Caki2 (cell line): ENCODE measurements at regions not wholly inside any gene's neighbourhood (a gene's known extent, or its start where the extent isn't known, plus 50 kb on each side); places are given as distances from the start of the nearest gene placed in this dataset.
"Not testable (repeated sequence)": the region's sequence is repeated elsewhere in the genome, so short reads cannot be mapped to it uniquely, and the experiment has no call there.

Experiments used
- DNase-seq: peaks from one replicate; pipeline ENCODE4 v3.0.0-alpha.2; 2015; ENCODE audit warnings: low read depth
- in situ Hi-C: cut with HindIII; loops from 2 replicates; pipeline ENCODE4 v1.10.0; 2016; ENCODE audit warnings: low sequenced_read_pairs, low pct_unique_long_range_greater_than_20kb, mixed read lengths

DNA sequence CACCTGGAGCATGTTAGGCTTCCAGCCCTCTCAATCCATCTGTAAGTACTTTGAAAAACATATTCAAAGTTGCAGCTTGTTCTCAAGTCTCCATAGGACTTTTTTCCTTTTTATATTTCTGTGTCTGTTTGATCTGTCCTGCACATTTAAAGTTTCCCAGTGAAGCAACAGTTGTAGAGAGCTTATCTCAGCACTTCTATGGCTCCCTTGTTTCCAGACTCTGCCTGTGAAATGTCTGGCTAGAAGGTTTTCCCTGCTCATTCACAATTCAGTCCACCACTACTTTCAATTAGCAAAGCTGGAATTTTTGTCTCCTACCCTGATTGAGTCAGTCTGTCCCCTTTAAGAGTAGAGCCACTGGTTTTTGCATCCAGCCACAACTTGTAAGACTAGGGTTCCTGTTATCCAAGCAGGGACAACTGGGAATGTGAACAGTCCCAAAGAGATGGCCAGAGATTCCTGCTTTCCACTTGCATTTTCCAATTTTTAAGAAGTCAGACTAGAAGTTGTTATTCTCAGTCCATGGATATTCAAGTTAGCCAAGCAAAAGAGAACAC lies 116.1 kb downstream of the GASK1B start:
- DNase-seq: no peak
- in situ Hi-C loops: no loop called here

DNA sequence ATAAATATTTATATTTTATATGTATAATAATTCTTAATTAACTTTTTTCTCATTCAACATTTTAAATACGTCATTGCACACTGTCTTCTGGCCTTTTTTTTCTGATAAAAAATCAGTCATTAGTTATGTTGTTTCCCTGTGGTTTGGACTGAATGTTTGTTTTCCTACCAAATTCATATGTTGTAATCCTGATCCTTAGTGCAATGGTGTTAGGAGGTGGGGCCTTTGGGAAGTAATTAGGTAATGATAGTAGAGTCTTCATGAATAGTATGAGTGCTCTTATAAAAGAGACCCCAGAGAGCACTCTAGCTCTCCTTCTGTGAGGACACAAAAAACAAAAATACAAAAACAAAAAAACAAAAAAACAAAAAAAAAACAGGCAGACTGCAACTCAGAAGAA lies 117.2 kb downstream of the GASK1B start:
- no peak for DNase-seq
- in situ Hi-C loops: no loop called here

DNA sequence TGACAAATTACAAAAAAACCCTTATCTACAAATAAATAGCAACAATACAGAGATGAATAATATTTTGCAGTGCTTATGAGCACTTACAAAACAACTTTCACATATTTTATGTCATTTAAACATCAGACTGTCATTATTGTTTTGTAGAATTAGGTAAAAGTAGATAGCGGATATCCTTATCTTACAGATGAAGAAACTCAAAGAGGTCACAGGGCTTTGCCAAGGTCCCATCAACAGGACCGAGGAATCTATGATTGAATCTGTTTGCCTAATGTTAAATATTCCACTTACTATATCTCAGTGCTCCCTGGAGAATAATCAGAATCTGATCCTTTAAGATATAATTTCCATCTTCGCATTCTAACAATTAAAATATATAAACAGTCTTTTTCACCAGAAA lies 119.0 kb downstream of the GASK1B start:
- in situ Hi-C loops: no loop called here
- no peak for DNase-seq

- no peak for DNase-seq
- in situ Hi-C loops: no loop called here
Measured at GRCh38 chr4:158053086-158053485, 119.7 kb downstream of the GASK1B start.

- DNase-seq: no peak
- in situ Hi-C loops: no loop called here
Measured at GRCh38 chr4:158051401-158052235, 121.2 kb downstream of the GASK1B start.

GRCh38 chr4:158050942-158051341 lies 121.9 kb downstream of the GASK1B start:
- no peak for DNase-seq
- in situ Hi-C loops: no loop called here

GRCh38 chr4:158046345-158046744 lies 126.5 kb downstream of the GASK1B start:
- in situ Hi-C loops: no loop called here
- DNase-seq: no peak

GRCh38 chr4:158043971-158044618 lies 128.7 kb downstream of the GASK1B start:
- in situ Hi-C loops: no loop called here
- DNase-seq: no peak

- in situ Hi-C loops: no loop called here
- peak; percentile 47 for DNase-seq
Measured at GRCh38 chr4:158042591-158043030, 130.2 kb downstream of the GASK1B start.

DNA sequence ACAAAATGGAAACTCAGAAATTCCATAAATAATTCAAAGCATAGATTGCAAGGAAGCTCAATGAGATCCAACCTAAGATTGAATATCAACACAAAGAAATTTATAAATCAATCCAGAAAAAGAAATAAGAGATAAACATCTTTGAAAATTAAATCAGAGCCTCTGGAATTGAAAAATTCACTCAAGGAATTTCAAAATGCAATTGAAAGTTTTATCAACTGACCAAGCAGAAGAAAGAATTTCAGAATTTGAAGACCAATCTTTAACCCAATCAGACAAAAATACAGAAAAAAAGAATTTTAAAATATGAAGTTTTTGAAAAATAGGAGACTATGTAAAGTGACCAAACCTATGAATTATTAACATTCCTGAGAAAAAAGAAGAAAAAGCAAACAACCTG lies 134.1 kb downstream of the GASK1B start:
- no peak for DNase-seq
- in situ Hi-C loops: no loop called here

GRCh38 chr4:158036998-158037397 lies 135.8 kb downstream of the GASK1B start:
- in situ Hi-C loops: no loop called here
- DNase-seq: no peak

DNA sequence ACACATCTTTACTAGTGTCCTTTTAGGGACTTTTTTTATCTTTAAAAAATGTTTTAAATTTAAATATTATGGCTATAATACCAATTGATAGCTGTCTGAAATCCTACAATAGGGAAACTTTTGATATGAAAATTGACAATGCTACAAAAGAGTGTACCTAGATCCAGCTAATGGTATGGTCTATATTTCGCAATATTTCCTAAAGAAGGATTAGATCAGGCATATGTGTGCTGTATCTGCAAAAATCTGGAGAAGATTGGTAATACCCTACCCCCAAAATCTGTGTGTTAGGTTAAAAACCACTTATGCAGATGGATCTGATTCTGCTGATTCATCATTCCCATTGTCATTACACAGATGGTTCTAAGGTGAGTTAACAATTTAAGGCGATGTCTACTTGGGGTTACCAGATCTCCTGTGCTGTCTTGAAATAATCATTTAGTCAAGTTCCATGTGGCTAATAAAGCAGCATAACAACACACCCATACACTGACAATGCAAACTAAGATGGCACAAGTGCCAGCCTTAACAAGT lies 137.1 kb downstream of the GASK1B start:
- in situ Hi-C loops: no loop called here
- DNase-seq: no peak

DNA sequence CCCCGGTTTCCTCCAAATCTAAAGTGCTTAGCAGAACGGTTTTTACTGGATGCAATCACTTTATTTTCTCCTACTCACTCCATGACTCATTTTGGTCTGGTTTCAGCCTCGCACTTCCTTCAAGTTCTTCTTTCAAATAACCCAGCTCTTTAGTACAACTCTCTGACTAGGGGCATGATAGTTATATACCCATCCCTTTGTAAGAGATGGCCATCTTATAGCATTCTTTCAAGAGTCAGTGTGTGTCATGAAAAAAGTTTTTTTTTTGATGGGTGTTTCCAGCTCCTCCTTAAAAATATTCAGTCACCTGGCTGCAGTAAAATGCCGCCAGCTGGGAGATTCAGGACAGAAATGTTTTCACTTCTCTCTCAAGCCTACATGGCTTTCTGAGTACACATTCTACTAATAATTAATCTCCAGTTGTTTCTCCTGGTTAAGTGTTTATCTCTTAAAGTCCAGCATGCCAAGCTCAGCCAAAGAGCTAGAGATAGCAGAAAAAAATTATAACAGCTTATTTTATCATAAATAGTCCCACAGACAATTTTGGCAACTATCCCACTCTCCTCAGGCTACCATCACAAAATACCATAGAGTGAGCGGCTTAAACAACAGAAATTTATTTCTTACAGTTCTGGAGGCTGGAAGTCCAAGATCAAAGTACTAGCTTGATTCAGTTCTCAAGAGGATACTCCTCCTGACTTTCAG lies 139.3 kb downstream of the GASK1B start:
- in situ Hi-C loops: no loop called here
- DNase-seq: peak; percentile 86

DNA sequence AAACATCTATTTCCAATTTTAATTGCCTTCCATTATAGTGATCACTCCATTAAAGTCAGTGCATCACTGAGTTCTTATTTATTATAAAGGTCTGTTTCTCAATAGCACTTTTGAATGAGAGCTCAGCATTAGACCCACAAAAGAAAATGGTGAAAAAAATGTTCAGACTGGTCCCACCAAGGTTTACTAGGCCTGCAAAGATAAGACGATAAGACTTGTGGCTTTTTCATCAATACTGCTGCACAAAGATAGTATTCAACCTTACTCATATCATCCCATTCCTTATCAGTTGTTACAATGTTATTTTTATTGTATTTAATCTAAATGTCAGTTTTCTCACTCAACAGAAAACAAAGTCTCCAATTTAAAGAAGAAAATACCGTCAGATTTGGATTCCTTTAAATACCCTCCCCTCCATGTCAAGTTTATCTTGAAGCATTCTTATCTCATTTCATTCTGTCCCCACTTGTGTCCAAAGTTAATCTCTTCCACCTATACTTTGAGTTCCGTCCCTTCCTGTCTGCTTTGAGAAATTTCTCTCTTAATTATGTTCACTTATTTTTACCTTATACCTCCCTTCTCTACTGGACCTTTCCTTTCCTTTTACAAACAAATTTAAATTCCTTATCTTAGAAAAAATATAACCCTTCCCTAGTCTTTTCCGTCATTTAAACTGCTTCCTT lies 140.0 kb downstream of the GASK1B start:
- in situ Hi-C loops: no loop called here
- no peak for DNase-seq

DNA sequence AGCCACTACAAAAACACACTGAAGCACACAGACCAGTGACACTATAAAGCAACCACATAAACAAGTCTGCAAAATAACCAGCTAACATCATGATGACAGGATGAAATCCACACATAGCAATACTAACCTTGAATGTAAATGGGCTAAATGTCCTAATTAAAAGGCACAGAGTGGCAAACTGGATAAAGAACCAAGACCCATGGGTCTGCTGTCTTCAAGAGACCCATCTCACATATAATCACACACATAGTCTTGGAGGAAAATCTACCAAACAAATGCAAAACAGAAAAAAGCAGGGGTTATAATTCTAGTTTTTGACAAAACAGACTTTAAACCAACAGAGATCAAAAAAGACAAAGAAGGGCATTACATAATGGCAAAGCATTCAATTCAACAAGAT lies 144.4 kb downstream of the GASK1B start:
- in situ Hi-C loops, DNase-seq: not testable (repeated sequence)

GRCh38 chr4:158025131-158025530 lies 147.7 kb downstream of the GASK1B start:
- in situ Hi-C loops: no loop called here
- peak; percentile 58 for DNase-seq

GRCh38 chr4:158020734-158021346 lies 152.0 kb downstream of the GASK1B start:
- in situ Hi-C loops: loop anchor here (25.0 kb wide), 1 partner anchor 141 kb away; the partner anchor contains the start of gene GASK1B
- peak; percentile 73 for DNase-seq

DNA sequence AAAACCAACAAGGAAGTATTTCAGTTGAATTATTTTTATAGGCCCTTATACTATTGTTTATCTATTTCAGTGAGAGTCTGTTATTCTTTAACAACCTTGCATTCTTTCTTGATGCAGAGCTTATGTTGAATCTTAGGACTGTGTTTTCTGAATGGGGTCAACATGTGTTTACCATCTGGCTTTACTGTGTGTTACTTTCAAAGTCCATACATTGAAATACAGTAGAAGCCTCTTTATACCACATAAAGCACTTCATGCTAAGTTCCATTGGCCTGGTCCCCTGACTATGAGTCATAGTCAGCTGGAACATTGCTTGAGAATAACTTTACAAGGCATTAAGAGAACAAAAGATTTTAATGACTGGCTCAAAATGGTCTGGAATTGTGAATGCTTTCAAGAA lies 152.6 kb downstream of the GASK1B start:
- DNase-seq: peak; percentile 87
- in situ Hi-C loops: loop anchor here (25.0 kb wide), 1 partner anchor 142 kb away; the partner anchor contains the start of gene GASK1B
